ENCODE measurements at regions not wholly inside any gene's neighbourhood (a gene's known extent, or its start where the extent isn't known, plus 50 kb on each side); places are given as distances from the start of the nearest gene placed in this dataset.
A peak's percentile ranks its signal among the peaks of the same experiment; 100 is the strongest.

DNA sequence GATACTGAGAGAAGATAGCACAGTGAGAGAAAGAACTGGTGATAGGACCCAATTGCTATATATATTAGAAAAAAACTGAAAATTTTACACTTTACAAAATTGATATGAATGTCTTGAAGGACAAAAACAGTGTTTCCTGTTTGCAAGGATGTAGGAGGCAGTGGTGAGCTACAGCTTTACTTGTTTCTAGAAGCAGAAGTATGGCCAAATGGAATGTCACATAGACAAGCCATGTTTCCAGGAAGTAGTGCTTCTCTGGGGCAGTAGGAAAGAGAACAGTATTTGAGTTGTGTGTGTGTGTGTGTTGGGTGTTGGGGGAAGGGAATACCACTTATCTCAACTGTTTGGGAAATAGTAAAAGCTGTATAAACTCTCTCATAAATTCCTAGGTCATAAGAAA is 60.9 kb upstream of the IBSP start:
- Histone ChIP-seq H3K18ac (ENCODE audit: extremely low read depth, low read length) (no peak overlapping the region), H3K56ac (replicated peaks; ENCODE audit: insufficient read length, low read depth, low read length) (no peak overlapping the region), H2BK12ac (ENCODE audit: low read depth, low read length) (no peak overlapping the region), H3K23me2 (ENCODE audit: low read depth, low read length) (no peaks in the 10 kb centered on the region), H4K91ac (replicated peaks; ENCODE audit: insufficient read length, low read length) (no peak overlapping the region), H3K36me3 (ENCODE audit: control insufficient read depth in 2 of 4, insufficient read depth in 4 of 4, low read length in 3 of 4) (no peaks in the 10 kb centered on the region), H4K5ac (ENCODE audit: insufficient read length, low read depth, low read length) (no peak overlapping the region), H3K27ac (ENCODE audit: low read depth, low read length) (no peak overlapping the region), H2BK15ac (ENCODE audit: low read length) (no peak overlapping the region), H3K9ac (replicated peaks in 1 of 4; ENCODE audit: extremely low read depth in 1 of 4, low read depth in 3 of 4, low read length in 3 of 4) (no peak overlapping the region), H3K4me1 (replicated peaks in 1 of 4; ENCODE audit: control insufficient read depth in 3 of 4, insufficient read depth in 4 of 4, low read length in 3 of 4) (peaks cover 0 to 7% (median 6%) of the 10 kb centered on the region in 4 experiments; a peak in 4 of 7 replicates), H2AK5ac (ENCODE audit: low read depth, low read length) (no peak overlapping the region), H2AFZ (ENCODE audit: low read length) (0 out of 2 replicates have a peak overlapping the region, but pooled peaks have one; percentile 12), H3K23ac (ENCODE audit: insufficient read length) (no peak overlapping the region), H3K4me2 (ENCODE audit: insufficient read depth in 1 of 2, low read depth in 2 of 2, low read length in 2 of 2) (no peak overlapping the region), H3K9me3 (ENCODE audit: insufficient read depth in 2 of 2, low read depth in 1 of 2, low read length in 1 of 2) (no peaks in the 10 kb centered on the region), H2BK5ac (ENCODE audit: low read depth, low read length) (no peak overlapping the region), H2BK20ac (ENCODE audit: low read length) (no peak overlapping the region), H3K79me2 (ENCODE audit: control insufficient read depth in 1 of 2, insufficient read depth in 2 of 2, low read length in 2 of 2) (no peaks in the 10 kb centered on the region), H3K4me3 (ENCODE audit: extremely low read depth in 1 of 4, insufficient read depth in 2 of 4, low read depth in 3 of 4, low read length in 4 of 4) (no peak overlapping the region), H3K79me1 (ENCODE audit: low read depth, low read length) (no peaks in the 10 kb centered on the region), H4K8ac (ENCODE audit: extremely low read depth, insufficient read depth, low read length) (no peak overlapping the region), H2BK120ac (replicated peaks; ENCODE audit: low read depth, low read length) (no peak overlapping the region), H3K27me3 (replicated peaks in 1 of 4; ENCODE audit: control insufficient read depth in 3 of 4, extremely low read depth in 1 of 4, insufficient read depth in 3 of 4, low read length in 3 of 4) (no peaks in the 10 kb centered on the region), H3K4ac (replicated peaks; ENCODE audit: insufficient read length, low read depth, low read length) (no peak overlapping the region), H4K20me1 (replicated peaks in 1 of 2; ENCODE audit: control insufficient read depth in 1 of 2, insufficient read depth in 2 of 2, low read length in 2 of 2) (no peaks in the 10 kb centered on the region), H3K14ac (ENCODE audit: insufficient read length) (no peak overlapping the region)
- DNase-seq (ENCODE audit: low read depth in 1 of 2, low spot score in 2 of 2) = no peak
- ChIA-PET CTCF (ENCODE audit: partially characterized antibody) (interaction anchor here (0.6 to 2.2 kb wide), 6 partner anchors 10 to 716 kb away, joined by 3 to 6 read pairs (median 4); no protein-coding TSS in a partner anchor), POLR2A (ENCODE audit: partially characterized antibody) (no interaction called here)
- FAIRE-seq = no peak
- TF ChIP-seq BACH1 (IDR thresholded peaks at IDR 0.05; ENCODE audit: low read length) (no peak), EP300 (IDR thresholded peaks at IDR 0.05; ENCODE audit: borderline replicate concordance in 1 of 2, low read depth in 2 of 2, low read length in 2 of 2) (no peak), BCL11A (IDR thresholded peaks at IDR 0.05; ENCODE audit: low read depth in 2 of 2, low read length in 2 of 2) (no peak), SIX5 (IDR thresholded peaks at IDR 0.05; ENCODE audit: low read depth, low read length) (no peak), YY1 (IDR thresholded peaks at IDR 0.05; ENCODE audit: low read depth, low read length) (no peak), JUND (IDR thresholded peaks at IDR 0.05; ENCODE audit: low read length) (no peak), KDM4A (IDR thresholded peaks at IDR 0.05; ENCODE audit: low read depth, low read length, severe bottlenecking) (no peak), CEBPB (IDR thresholded peaks at IDR 0.05; ENCODE audit: low read depth, low read length) (no peak), RNF2 (IDR thresholded peaks at IDR 0.05; ENCODE audit: borderline replicate concordance, low read depth, low read length, missing control alignments, poor library complexity, severe bottlenecking) (no peak), SIN3A (conservative IDR thresholded peaks at IDR 0.05 in 1 of 2, IDR thresholded peaks at IDR 0.05 in 1 of 2; ENCODE audit: low read depth in 1 of 2, low read length in 2 of 2) (no peak)
- TF ChIP-seq, protein P1, sequence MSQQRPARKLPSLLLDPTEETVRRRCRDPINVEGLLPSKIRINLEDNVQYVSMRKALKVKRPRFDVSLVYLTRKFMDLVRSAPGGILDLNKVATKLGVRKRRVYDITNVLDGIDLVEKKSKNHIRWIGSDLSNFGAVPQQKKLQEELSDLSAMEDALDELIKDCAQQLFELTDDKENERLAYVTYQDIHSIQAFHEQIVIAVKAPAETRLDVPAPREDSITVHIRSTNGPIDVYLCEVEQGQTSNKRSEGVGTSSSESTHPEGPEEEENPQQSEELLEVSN (IDR thresholded peaks at IDR 0.05) = no peak
- TF ChIP-seq, protein P2, sequence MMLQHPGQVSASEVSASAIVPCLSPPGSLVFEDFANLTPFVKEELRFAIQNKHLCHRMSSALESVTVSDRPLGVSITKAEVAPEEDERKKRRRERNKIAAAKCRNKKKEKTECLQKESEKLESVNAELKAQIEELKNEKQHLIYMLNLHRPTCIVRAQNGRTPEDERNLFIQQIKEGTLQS (IDR thresholded peaks at IDR 0.05; ENCODE audit: insufficient read depth, low read depth, low read length) = no peak
- TF ChIP-seq, protein P3, sequence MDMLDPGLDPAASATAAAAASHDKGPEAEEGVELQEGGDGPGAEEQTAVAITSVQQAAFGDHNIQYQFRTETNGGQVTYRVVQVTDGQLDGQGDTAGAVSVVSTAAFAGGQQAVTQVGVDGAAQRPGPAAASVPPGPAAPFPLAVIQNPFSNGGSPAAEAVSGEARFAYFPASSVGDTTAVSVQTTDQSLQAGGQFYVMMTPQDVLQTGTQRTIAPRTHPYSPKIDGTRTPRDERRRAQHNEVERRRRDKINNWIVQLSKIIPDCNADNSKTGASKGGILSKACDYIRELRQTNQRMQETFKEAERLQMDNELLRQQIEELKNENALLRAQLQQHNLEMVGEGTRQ (IDR thresholded peaks at IDR 0.05; ENCODE audit: low read length) = no peak

Data from H1 (cell line).